Kasumi-1 (cell line): ENCODE measurements at regions not wholly inside any gene's neighbourhood (a gene's known extent, or its start where the extent isn't known, plus 50 kb on each side); places are given as distances from the start of the nearest gene placed in this dataset.

Experiments
- DNase-seq, 2 experiments: peaks; one replicate each; lab custom pipeline; 2025; lab: John Stamatoyannopoulos, UW

- no peak for DNase-seq
Measured at GRCh38 chr18:45266023-45266422, 349.3 kb upstream of the SLC14A2 start.

- no peak for DNase-seq
Measured at GRCh38 chr18:45267622-45268021, 347.7 kb upstream of the SLC14A2 start.

GRCh38 chr18:45268583-45268982 is 346.7 kb upstream of the SLC14A2 start:
- DNase-seq: no peak

GRCh38 chr18:45270289-45270771 is 344.9 kb upstream of the SLC14A2 start:
- DNase-seq: no peak

- no peak for DNase-seq
Measured at GRCh38 chr18:45274026-45274425, 341.2 kb upstream of the SLC14A2 start.

- DNase-seq: peak; percentile 39 to 60
Measured at GRCh38 chr18:45275367-45276113, 339.7 kb upstream of the SLC14A2 start.

GRCh38 chr18:45276878-45277277 is 338.4 kb upstream of the SLC14A2 start:
- no peak for DNase-seq

- DNase-seq: no peak
Measured at GRCh38 chr18:45277908-45278307, 337.4 kb upstream of the SLC14A2 start.

GRCh38 chr18:45280481-45281276 is 334.6 kb upstream of the SLC14A2 start:
- DNase-seq: no peak

- DNase-seq: no peak
Measured at GRCh38 chr18:45282101-45282812, 333.0 kb upstream of the SLC14A2 start.

- peak in 1 of 2 experiments; percentile 11 for DNase-seq
Measured at GRCh38 chr18:45284174-45284573, 331.1 kb upstream of the SLC14A2 start.

- DNase-seq: no peak
Measured at GRCh38 chr18:45284851-45285250, 330.4 kb upstream of the SLC14A2 start.

GRCh38 chr18:45285251-45285650 is 330.0 kb upstream of the SLC14A2 start:
- no peak for DNase-seq

GRCh38 chr18:45286431-45286830 is 328.8 kb upstream of the SLC14A2 start:
- no peak for DNase-seq

- no peak for DNase-seq
Measured at GRCh38 chr18:45287531-45287930, 327.7 kb upstream of the SLC14A2 start.

GRCh38 chr18:45290364-45290763 is 324.9 kb upstream of the SLC14A2 start:
- no peak for DNase-seq

- peak; percentile 53 to 61 for DNase-seq
Measured at GRCh38 chr18:45291621-45292615, 323.4 kb upstream of the SLC14A2 start.

GRCh38 chr18:45295388-45295787 is 319.9 kb upstream of the SLC14A2 start:
- DNase-seq: no peak

- DNase-seq: no peak
Measured at GRCh38 chr18:45298986-45299385, 316.3 kb upstream of the SLC14A2 start.

- no peak for DNase-seq
Measured at GRCh38 chr18:45303026-45303425, 312.2 kb upstream of the SLC14A2 start.

- no peak for DNase-seq
Measured at GRCh38 chr18:45304558-45304957, 310.7 kb upstream of the SLC14A2 start.
